MV-4-11 (cell line): ENCODE measurements at regions not wholly inside any gene's neighbourhood (a gene's known extent, or its start where the extent isn't known, plus 50 kb on each side); places are given as distances from the start of the nearest gene placed in this dataset.
A peak's percentile ranks its signal among the peaks of the same experiment; 100 is the strongest.

Experiments used
- DNase-seq: peaks from one replicate; lab custom pipeline; 2025; lab: John Stamatoyannopoulos, UW

- DNase-seq: no peak
Measured at GRCh38 chr11:57100638-57101331, 81.0 kb upstream of the LRRC55 start.

DNA sequence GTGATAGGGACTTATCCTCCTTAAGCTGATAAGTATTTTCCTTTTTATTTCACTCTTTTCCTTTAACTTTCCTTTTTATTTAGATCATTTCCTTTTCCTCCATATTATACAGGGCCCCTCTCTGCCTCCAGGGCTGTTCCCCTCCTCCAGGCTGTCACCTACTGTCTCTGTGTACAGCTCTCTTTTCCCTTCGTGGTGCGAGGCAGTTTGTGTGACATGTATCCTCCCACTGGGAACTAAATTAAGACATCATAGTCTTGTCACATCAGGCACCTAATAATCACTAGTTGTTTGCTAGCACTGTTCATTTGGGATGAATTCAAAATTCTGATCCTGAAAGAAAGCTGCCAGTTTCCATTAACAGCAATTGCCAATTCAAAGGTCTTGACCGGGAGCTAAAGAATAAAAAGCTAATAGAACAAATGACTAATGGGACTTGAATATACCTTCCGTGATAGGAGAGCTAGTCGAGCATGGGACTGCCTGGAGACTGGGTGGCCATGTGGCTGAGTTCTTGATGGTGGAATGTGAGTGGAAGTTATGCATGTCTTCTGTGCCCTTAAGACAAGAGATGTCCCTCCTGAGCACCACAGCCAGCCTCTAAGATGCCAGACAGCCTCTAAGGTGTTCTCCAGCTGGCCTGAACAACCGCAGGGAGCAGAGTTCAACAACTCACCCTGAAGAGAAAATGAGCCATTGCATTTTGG lies 77.7 kb upstream of the LRRC55 start:
- DNase-seq: no peak

GRCh38 chr11:57109331-57109730 lies 72.4 kb upstream of the LRRC55 start:
- no peak for DNase-seq

DNA sequence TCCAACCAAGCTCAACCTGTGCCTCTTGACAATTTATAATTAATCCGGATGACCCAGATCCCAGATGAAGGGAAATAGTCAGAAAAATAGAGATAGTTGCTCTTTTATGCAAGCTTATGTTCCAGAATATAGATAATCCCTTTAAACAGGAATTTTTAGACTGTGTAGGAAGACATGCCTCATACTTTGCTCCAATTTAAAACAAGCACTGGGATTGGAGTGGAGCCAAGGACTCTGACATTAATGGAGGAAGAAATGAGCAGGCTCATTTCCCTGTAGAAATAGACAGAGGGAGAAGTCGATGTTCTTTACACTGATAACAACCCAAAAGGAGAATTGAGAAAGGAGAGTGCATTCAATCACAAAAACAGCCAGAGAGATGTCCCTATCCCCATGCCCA lies 70.1 kb upstream of the LRRC55 start:
- DNase-seq: no peak

DNA sequence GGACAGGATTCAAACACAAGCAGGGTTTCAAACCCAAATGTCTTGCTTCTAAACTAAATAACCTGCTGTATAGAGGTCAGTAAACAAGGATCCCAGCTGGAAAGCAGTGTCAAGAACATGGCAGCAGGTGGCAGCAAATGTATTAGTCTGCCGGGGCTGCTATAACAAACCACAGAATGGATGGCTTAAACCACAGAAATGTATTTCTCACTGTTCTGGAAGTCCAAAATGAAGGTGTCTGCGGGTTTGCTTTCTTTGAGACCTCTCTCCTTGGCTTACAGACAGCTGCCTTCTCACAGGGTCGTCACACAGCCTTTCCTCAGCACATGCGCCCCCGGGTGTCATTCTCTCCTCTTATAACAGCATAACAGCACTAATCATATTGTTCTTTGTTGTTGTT lies 65.1 kb upstream of the LRRC55 start:
- DNase-seq: peak; percentile 52

DNA sequence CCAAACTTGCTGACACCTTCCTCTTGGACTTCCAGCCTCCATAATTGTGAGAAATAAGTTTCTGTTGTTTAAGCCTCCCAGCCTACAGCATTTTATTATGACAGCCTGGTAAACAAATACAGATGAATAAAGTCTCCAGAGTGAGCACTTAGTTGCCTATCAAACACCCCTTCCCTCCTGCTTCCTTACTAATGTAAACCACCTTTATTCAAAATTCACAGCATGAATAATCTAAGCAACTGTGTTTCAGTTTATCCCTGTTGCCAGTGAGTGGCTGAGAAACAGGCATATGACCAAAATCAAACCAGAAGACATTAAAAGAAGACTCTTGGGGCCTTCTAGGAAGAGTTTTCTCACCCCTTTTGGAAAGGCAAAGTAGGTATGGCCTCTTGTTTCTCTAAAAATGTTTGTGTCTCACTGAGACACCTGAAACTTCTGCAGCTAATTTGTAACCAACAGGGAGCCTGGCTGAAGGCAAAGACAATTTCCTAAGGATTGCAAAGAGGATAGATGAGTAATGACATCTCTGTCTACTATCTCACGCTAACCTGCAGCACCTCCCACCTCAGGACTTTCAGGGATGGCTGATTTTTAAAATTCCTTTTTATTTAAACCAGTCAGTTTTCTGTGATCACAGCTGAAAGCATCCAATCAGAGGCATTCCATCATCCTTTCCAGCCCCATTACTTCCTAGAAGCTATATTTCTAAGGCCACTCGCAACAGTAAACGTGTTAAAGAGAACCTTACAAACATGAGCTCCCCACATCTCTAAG lies 61.4 kb upstream of the LRRC55 start:
- DNase-seq: no peak

- DNase-seq: no peak
Measured at GRCh38 chr11:57121996-57122395, 59.8 kb upstream of the LRRC55 start.

DNA sequence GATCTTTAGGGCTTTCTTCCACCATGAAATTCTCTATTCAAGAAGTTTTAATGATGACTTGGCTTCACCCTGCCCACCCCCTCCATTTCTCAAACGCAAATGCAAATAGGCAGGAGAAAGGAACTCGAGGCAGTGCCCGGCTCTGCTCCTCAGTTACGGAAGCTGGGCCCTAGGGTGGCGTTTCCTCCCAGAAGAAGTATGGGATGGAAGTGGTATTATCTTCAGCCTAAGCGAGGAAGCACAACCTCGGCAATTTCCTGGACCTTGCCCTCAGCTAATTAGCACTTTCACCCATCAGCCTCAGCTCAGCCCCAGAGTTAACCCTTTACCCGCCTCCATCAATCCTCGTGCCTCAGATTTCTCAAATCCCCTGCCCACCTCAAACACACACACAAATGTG lies 58.2 kb upstream of the LRRC55 start:
- no peak for DNase-seq

DNA sequence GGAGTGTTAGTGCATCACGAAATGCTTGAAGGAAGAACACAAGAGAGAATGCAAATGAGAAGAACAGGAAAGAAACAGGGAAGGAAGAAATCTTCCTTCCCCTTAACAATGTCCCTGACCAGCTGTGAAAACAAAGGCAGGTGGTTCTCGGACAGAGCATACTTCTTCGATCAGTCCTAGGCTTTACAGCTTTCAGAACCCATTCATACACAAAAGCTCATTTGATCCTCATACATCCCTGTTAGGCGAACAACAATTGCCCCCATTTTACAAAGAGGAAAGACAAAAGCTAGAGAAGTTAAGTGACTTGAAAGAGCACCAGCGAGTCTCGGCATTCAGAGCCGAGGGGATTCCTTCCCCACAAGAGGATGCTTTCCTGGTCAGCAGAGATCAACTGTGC lies 57.2 kb upstream of the LRRC55 start:
- DNase-seq: no peak

- no peak for DNase-seq
Measured at GRCh38 chr11:57124917-57125316, 56.8 kb upstream of the LRRC55 start.

DNA sequence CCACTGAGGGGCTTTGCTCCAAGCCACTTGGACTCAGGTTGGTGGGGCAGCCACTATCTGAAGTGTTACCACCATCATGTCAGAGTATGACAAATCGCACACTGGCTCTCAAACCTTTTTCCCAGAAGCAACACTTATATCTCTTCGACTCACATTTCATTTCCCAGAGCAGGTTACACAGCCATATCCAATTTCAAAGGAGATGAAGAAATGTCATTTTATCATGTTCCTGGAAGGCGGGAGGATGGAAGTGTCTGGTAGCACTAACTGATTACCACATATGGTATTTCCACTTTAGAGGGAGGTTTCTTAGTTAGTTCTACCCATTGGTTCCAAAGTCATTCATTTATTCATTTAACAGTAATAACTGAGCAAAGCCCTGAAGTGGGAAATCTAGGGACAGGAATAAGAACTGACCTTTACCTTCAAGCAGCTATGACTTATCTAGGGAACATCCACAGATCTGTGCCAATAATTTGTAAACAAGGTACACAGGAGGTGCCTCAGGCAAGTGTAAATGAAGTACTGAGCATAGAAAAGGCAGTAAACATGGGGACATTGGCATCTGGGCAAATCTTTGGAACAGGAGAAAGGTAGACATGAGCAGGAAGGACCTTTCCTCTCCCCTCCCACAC lies 54.9 kb upstream of the LRRC55 start:
- DNase-seq: no peak

DNA sequence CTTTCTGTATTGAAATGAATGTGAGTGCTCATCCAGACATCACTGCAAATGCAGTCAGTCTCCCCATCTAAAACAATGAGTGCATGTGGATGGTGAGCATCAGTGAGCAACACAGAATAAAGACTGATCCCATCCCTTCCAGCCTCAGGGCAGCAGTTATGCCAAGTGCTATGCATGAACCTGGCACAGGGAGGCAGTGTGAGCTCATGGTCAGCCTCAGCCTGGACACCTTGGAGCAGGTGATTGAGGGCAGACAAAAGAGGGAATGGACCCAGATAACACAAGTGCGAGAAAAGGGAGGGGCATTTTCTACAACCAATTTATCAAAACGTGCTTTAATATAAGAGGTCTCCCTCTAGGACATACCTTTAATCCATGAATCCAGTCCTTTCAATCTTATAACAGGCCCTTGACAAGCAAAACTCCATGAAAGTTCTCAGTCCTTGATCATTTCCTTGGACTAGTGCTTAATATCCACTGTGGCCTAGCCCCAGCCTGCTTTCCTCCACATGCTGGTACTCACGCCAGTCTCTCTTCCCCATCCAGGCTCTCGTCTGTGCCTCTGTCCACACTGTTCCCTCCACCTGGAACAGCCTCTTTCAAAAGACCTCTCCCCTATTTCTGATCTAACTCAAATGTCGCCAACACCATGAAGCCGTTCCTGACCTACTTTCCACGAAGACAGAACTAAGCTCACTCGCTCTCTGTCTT lies 50.5 kb upstream of the LRRC55 start:
- DNase-seq: no peak
